Mesenteric fat pad (tissue), 1 donor: ENCODE measurements at regions not wholly inside any gene's neighbourhood (a gene's known extent, or its start where the extent isn't known, plus 50 kb on each side); places are given as distances from the start of the nearest gene placed in this dataset.

Experiments
- DNase-seq: peaks from one replicate; pipeline ENCODE4 v3.0.0-alpha.2; 2020; ENCODE audit warnings: low spot score
- donor health status: DM: yes; HTN: yes; CAD: no.

DNA sequence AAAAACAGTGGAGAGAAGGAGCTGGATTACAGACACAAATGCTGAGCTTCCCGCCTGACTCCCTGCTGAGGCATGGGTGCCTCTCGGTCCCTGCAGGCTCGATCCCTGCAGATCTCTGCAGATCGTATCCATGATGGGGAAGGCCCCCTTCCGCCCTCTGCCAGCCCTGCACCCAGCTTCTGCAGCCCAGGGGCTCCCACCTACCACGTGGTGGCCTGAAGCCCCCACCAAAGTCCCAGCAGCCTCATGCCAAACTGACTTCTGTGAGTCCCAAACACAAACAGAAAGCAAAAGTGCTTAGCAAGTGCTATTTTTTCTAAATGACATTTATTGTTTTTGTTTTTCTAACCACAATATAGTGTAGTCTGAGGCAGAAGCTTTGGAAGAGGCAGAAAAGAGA lies 127.1 kb upstream of the CHST15 start:
- peak; percentile 73 for DNase-seq

DNA sequence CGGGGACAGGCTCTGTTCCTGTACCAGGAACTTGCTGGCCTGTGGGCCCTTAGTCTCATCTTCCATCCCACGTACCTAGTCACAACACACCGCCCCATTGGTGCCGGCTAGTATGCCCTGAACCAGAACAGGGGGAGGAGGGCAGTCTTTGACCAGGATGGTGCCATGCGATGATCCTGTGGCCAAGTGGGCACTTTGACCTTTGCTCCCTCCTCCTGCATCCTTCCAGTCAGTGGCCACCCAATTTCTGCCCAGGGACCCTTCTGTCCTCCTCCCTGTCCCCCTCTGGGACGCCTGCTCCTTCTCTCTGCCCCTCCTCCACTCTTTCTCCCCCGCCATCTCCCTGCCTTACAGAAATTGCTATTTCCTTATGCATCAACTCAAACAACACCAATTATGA lies 126.3 kb upstream of the CHST15 start:
- DNase-seq: peak; percentile 53

DNA sequence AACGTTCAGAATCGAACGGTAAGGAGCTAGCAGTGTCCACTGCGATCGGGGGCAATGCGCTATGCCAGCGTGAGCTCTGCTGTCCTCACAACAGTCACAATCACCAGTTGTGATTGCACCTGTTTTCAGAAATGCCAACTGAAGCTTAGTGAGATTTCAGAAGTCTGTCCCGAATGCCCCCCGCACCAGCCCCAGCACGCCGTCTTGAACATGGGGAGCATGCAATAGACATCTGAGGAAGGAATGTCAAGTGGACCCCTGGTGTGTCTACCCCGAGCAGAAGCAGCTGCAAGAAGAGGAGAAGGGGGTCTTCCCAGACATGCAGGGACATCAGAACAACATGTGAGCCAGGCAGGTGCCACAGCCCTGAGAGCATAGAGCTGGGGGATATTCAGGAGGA lies 125.7 kb upstream of the CHST15 start:
- peak; percentile 43 for DNase-seq

DNA sequence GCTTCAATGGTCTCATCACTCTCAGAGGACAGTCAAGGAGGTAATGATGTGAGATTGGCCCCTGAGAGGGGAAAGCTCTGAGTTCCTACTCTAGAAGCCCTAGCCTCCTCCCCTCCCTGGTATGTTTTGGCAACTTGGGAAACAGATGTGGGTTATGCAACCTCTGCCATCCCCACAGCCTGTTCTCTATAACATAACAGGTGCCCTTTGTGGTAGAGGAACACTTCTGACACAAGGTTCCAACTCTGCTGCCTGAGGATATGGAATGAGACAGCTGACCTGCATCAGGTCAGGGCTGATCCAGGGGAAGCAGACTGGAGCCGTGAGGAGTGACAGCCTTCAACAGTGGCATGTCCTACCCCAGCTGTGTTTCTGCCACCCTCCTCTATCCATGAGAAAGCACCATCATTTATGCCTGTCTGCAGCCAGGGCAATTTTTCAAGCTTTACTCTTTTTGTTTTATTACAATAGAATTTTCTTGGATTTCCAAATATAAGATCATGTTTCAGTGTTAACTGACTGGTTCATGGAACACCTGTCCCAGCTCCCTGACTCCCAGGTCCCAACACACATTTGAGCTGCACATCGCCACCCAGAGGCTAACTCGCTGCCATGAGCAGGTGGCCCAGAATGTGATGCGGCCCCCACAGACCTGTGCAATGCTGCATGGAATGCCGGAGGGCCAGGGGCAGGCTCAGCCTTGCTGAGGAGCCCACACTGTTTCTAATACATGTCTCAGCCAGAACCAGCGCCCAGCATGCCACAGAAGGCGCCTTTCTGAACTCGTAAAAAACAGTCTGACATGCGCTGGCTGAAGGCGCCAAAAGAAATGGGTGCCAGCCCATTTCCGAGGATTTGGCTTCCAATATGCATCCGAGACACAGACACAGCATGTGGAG lies 124.8 kb upstream of the CHST15 start:
- peak; percentile 67 for DNase-seq

DNA sequence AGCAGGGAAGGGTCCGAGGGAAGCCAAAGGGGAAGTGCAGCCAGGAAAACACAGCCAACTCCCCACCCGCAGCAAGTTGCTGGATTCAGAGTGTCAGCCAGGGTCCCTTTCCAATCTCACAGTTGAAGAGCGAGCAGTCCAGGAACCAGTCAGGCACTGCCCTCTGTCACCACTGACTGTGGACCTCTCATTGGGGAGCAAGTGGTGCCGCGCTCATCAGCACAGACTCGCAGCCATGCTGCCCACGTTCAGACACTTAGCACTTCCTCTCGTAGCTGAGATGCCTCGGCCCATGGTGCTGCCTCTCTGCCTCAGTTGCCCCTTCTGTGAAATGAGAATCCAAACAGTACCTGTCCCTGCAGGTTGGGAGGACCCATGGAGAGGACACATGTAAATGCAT lies 123.6 kb upstream of the CHST15 start:
- peak; percentile 55 for DNase-seq

DNA sequence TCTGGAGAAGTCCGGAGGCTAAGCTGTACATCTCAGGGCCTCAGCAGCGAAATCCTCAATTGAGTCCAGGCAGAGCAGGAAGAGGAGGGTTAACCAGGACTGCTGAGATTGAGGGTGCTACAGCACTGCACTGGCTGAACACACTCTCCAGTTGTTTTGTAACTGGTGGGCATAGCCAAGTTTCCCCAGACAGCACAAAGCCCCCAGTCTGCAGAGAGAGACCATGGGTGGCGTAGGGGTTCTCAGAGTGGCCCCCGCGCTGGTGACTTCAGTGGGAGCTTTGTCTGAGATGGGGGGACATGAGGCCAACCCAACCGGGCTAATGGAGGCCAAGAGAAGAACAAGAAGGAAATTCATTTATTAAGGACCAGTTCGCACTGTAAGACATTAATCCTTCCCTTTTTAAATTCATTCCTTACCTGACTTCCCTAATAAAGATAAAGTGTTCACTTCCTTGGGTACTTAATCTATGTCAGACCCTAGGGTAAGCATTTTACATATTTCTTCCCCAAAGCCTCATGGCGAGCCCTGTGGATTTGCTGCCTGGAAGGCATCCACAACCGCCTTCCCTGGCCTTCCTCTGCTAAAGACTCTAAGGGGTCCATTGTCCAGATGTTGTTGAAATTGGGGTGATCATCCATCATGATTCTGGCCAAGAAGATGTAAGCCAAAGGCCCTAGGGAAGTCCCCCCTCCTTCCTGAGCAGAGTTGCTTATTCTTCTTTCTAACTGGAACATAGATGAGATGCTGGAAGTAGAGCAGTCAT lies 121.4 kb upstream of the CHST15 start:
- peak; percentile 57 for DNase-seq

DNA sequence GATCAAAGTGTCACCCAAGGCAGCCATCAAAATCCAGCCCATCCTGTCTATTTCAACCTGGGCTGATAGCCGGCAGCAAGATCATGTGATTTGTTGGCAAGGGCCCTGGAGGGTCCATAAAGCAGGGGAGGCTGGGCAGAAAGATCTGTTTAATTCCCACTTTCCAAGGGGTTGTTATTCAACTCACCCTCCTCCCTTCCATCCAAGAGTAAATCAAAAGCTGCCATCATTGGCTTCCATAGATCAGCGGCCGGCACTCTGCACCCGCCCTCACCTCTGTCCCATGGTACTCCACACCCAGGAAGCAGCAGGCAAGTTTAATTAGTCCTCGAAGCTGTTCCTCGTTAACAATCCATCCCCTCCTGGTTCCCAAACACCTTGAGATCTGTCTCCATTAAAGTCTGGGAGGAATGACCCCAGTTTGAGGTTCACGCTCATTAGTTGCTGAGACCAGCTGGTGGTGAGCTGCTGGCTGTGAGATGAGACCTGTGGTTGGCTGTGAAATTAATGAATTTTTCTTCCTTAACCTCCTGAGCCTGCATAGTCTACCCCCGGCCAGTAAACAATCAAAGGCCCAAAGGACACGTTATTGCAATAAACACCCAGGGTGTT lies 120.6 kb upstream of the CHST15 start:
- peak; percentile 51 for DNase-seq

DNA sequence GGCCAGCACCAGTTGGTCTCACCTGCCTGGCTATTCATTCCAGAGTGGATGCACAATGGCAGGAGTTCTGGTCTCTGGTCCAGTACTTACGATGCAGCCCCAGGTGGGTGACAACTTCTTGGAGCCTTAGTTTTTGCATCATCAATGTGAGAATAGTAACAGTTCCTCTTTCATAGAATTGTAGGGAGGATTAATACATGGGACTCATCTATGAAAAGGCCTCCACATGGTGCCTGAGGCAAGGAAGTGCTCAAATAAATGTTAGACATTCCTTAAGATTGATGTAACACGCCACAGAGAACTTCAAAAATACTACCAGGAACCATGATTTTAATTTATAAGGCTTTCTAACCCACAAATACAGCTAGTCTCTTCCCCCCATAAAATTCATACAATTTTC lies 120.1 kb upstream of the CHST15 start:
- DNase-seq: no peak

DNA sequence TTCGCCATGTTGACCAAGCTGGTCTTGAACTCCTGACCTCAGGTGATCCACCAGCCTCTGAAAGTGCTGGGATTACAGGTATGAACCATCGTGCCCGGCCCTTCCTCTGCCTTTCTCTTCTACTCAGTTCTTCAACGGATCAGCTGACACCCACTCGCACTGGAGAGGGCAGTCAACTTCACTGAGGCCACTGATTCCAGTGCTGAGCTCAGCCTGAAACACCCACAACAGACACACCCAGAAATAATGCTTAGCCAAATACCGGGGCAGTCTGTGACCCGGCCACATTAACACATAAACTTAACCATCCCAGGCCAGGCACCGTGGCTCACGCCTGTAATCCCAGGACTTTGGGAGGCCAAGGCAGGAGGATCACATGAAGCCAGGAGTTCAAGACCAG lies 119.3 kb upstream of the CHST15 start:
- DNase-seq: peak; percentile 45

DNA sequence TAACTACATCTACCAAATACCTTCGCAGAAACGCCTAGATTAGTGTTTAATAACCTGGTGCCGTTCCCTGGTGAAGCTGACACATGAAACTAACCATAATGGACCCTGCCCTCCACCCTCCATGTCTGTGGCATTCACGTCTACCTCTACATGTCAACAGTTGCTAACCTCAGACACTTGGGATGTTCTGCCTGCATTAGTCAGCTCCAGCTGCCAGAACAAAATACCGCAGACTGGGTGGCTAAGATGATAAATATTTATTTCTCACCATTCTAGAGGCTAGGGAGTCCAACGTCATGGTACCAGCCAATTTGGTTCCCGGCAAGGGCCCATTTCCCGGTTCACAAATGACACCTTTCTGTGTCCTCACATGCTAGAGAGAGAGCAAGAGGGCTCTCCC lies 118.5 kb upstream of the CHST15 start:
- no peak for DNase-seq

DNA sequence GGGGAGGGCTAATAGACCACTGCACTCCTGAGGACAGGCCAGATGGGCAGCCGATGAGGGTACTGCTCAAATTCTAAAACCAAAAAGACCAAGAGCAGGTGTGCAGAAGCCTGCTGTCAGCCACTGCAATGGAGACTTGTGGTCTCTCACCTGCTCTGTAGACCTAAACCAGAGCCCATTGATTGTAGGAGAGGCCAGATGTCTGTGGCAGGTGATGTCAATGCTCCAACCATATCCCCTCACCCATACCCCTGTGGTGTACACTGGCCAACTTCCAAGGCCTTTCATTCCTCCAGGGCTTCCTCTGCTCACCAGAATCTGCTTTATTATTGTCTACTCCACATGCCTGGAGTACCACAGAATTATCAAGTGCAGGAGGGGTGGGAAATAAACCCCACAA lies 116.9 kb upstream of the CHST15 start:
- DNase-seq: no peak

DNA sequence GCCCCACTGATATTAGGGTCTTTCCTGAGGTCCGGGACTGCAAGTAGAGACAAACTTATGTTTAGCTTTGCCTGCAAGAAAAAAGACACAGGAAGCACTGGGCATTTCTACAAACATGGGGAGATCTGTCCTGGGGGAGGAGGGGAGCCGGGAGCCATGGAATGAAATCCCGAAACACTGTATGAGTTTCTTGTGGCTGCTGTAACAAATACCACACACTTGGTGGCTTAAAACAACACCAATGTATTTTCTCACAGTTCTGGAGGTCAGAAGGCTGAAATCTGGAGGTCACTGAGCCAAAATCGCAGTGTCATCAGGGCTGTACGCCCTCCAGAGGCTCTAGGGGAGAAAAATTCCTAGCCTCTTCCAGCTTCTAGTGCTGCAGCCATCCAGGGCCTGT lies 114.0 kb upstream of the CHST15 start:
- peak; percentile 78 for DNase-seq

DNA sequence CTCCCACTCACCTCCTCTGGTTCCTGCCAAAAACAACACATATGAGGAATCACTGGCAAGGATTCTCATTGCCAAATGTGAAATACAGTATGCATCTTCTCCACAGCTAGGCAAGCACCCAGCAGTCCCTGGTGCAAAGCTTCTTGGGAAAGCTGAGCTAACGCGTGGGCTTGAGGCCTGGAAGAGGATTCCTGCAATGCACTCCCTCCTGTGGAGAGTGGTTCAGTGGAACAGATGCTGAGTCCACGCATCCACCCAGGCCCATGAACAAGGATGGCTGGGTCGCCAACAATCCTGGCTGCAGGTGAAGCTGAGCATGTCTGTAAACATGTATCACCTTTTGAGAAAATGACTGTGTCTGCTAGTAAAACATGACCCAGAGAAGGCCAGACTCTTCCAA lies 113.2 kb upstream of the CHST15 start:
- DNase-seq: peak; percentile 76

DNA sequence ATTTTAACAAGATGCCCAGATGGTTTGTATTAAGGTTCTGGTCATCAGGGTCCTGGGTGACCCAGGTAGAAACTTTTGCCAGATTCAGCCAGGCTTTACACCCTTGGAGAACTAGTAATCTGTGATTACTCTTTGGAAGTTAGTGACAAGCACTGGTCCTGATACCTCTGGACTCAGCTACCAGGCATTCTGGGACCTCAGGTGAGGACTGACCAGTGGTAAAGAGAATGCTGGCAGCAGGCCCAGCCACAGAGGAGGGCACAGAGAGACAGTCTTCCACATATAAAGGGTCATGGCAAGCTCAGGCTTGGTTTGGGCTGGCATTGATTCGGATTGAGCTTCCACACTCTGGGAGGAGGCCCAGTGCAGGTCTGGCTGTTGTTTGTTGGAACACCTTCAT lies 112.0 kb upstream of the CHST15 start:
- DNase-seq: peak; percentile 47

DNA sequence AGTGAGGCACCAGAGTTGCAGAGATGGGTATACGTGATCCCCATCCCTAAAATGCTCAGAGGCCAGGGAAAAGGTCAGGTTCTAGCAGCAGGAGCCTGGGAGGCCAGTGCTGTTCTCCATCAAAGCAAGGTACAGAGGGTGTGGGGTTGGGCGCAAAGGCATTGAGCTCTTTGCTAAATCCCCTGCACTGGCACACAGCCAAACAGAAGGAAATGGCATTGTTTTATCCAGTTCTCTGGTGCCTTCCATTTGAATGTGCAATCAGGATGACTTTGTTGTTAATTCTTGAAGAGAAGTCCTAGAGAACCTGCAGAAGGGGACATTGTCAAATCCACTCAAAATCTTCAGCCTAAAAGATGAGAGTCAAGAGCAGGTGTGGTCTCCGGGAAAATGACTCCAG lies 111.3 kb upstream of the CHST15 start:
- peak; percentile 43 for DNase-seq

DNA sequence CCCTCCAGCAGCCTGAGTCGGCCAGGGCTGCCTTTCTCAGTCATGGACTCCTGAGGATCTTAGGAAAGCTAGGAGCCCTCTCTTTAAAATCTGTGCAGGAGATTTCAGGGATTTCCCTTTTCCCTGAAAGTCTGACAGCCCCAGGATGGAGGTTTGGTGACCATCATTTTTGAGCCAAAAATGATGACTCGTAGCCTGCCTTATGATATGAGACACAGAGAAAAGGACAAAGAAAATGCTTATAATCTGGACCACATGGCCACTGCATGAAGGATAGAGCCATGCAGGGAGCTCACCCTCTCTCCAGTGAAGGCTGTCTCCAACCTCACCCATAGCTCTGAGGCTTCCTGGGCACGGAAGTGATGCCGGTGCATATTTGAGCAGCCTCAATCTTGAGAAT lies 106.6 kb upstream of the CHST15 start:
- DNase-seq: peak; percentile 33

DNA sequence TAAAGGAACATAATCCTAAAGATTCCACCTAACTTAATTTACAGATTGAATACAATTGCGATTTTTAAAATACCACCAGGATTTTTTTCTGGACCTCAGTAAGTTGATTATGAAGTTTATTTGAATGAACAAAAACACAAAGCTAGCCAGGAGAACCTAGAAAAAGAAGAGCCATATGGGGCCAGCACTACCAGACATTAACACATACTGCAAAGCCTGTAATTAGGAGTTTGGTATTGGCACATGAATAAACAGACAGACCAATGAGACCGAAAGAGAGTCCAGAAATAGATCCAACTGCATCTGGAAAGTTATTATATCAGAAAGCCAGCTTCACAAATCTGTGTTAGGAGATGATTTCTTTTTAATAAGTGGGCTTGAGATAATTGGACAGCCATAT lies 105.5 kb upstream of the CHST15 start:
- no peak for DNase-seq

DNA sequence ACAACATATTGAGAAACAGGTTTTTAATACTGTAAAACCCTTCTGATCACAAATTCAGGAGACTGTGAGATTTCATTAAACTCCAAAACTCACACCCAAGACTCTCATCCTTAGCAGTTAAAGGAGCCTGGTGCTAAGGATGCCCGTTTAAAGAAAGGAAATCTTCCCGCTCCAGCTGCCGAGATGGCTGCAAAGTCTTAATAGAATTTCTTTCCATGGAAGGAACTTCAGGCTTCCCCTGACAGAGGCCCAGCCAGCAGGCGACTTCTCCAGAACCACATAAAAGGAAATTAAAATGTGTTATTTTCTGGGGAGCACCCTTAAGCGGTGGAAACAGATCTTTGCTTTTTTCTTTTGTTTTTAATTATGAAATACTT lies 104.7 kb upstream of the CHST15 start:
- peak; percentile 39 for DNase-seq

DNA sequence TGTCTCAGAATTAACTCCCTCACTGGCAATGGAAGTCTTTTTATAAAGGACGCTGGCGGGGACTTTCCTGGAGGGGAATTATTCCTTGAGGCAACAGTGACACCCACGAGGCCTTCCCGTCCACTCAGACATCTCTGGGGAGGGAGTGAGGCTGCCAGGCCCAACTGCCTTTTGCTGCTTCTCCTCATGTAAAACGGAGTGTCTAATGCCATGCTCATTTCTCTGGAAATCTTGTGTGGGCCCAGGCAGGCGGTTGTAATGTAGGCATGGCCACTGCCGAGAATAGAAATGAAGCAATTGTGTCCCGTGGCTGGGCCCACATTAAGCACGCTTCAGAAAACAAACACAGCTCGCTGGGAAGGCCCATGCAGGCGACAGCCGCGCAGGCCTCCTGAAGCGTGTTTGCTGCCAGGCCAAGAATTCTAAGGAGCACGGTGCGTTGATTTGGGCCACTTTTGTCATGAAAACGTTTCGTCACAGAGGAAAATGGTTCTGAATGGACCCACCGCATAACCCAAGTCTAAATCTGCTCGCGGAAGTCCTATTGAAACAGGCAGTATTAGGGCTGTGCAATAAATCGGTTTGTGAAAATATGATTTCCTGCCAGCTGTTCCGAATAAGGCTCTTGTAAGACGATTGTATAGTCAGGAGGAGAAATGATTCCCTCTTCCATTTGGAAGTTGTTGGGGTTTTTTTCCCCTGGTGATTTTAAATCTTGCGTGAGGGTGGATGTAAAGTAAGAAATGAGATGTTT lies 104.2 kb upstream of the CHST15 start:
- DNase-seq: peak; percentile 79

DNA sequence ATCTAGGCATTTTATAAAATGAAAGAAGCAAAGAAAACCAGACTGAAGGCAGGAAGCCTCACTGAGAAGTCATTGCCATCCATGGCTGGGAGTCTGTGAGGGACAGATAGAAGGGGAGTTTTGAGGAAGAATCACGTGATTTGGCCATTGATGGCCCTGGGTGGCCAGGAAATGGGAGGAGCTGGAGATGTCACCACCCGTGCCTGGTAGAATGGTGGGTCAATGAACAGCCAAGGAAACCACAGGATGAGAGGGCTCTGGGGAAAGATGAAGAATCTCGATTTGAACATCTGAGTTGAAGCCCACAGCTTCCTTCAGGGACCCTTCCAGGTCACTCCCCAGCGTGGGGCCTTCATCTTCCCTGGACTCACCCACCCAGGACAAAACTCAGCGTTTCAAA lies 103.3 kb upstream of the CHST15 start:
- no peak for DNase-seq

DNA sequence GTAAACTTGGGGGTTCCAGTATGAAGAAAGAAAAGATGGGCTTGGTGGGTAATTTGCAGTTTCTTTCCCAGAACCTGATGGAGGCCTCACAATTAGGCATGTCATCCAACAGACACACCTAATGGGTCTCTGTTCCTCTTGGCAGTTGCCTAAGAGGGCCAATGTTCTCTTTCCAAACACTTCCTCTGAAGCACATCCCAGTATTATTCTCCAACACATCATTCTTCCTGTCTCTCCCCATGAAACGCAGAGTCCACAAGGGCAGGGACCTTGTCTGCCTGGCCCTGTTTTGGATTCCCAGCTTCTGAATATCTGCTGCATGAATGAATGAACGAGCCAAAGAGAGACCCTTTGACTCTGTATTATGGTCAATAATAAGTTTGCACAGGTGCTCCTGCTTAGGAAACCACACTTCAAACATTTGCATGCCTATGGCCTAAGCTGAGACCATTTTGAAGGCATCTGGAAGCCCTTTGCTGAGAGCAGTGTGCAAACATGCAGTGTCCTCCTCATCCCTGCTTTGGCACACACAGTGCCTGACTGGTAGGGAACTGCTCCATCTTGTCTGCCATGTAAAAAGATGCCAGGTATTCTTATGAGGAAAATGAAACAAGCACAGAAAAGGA lies 100.9 kb upstream of the CHST15 start:
- no peak for DNase-seq
